HepG2 (cell line): ENCODE measurements at regions not wholly inside any gene's neighbourhood (a gene's known extent, or its start where the extent isn't known, plus 50 kb on each side); places are given as distances from the start of the nearest gene placed in this dataset.
"Not testable (repeated sequence)": the region's sequence is repeated elsewhere in the genome, so short reads cannot be mapped to it uniquely, and the experiment has no call there.

Source experiments
- ATAC-seq: fragments of 200-7000 bp; cut with Tn5 transposase; 3 replicates; pipeline ENCODE4 v1.9.1; 2020; ENCODE audit warnings: mild to moderate bottlenecking, moderate library complexity
- BruUV-seq: library from RNA; stranded (reverse); fragments of 400-500 nt; replicated peaks from 2 replicates; lab custom pipeline; 2021; lab: Mats Ljungman, UMichigan
- CTCF ChIA-PET: fragments of 300-600 bp; formaldehyde crosslinking; extraction: SDS; loops from one replicate; lab custom pipeline; 2021; ENCODE audit warnings: low total read pairs, inconsistent platforms, low intra/inter-chr PET ratio; lab: Yijun Ruan, JAX
- POLR2A ChIA-PET: fragments of 350-600 bp; sonication (Branson Sonifier 250); formaldehyde crosslinking; loops from one replicate; lab custom pipeline; 2020; ENCODE audit warnings: antibody characterized with exemption, inconsistent platforms; lab: Yijun Ruan, JAX
- DNase-seq: peaks from one replicate; pipeline ENCODE4 v3.0.0-alpha.2; 2015; ENCODE audit warnings: low spot score
- FAIRE-seq: peaks from 3 replicates; lab custom pipeline; 2011; peaks lifted over from hg19 to GRCh38; lab: Jason Lieb, UNC
- H2AFZ ChIP-seq: one replicate; pipeline ENCODE4 v1.6.1; 2011; ENCODE audit warnings: low read length, inconsistent platforms
- H3K27ac ChIP-seq: fragments of 300-600 bp; 3 replicates; pipeline ENCODE4 v1.8.0; 2011; ENCODE audit warnings: mixed run types, mild to moderate bottlenecking, mixed read lengths, low read length, inconsistent platforms; ENCODE audit not compliant: insufficient read depth; ENCODE audit errors: extremely low read length
- H3K27me3 ChIP-seq, 2 experiments: fragments of 200-600 bp in 1 of 2; 2 replicates in 1 of 2; 3 replicates in 1 of 2; pipeline versions ENCODE4 v1.6.0 to v1.8.0; 2011; ENCODE audit warnings: low read length in 2 of 2, mild to moderate bottlenecking in 2 of 2, moderate library complexity in 2 of 2, inconsistent platforms in 1 of 2; ENCODE audit not compliant: insufficient read depth in 2 of 2, control insufficient read depth in 1 of 2
- H3K36me3 ChIP-seq, 2 experiments: fragments of 200-600 bp in 1 of 2; replicated peaks in 1 of 2; 2 replicates in 1 of 2; 3 replicates in 1 of 2; pipeline versions ENCODE4 v1.5.1 to v1.8.0; 2011; ENCODE audit warnings: low read length in 2 of 2, inconsistent platforms in 1 of 2; ENCODE audit not compliant: insufficient read depth in 2 of 2, control insufficient read depth in 1 of 2
- H3K4me1 ChIP-seq: 2 replicates; pipeline ENCODE4 v1.5.1; 2012; ENCODE audit warnings: low read length, inconsistent platforms; ENCODE audit not compliant: insufficient read depth
- H3K4me2 ChIP-seq: 2 replicates; pipeline ENCODE4 v1.6.0; 2011; ENCODE audit warnings: low read depth, low read length, inconsistent platforms
- H3K4me3 ChIP-seq, 3 experiments: fragments of 200-600 bp in 1 of 3; sonication (generic), shearing (Covaris generic) in 1 of 3; replicated peaks in 1 of 3; 2 replicates each; pipeline ENCODE4 v1.5.1; 2011 to 2016; ENCODE audit warnings: low read length in 3 of 3, inconsistent platforms in 2 of 3, low read depth in 2 of 3, mild to moderate bottlenecking in 2 of 3, control low read depth in 1 of 3, mixed read lengths in 1 of 3; ENCODE audit not compliant: insufficient read depth in 1 of 3
- H3K79me2 ChIP-seq: one replicate; pipeline ENCODE4 v1.6.1; 2011; ENCODE audit warnings: low read length, inconsistent platforms; ENCODE audit not compliant: insufficient read depth
- H3K9ac ChIP-seq: 2 replicates; pipeline ENCODE4 v1.6.0; 2011; ENCODE audit warnings: mild to moderate bottlenecking, low read depth, low read length, inconsistent platforms; ENCODE audit not compliant: insufficient read depth
- H3K9me3 ChIP-seq: 2 replicates; pipeline ENCODE4 v1.5.1; 2012; ENCODE audit warnings: mild to moderate bottlenecking, low read length
- H4K20me1 ChIP-seq: 2 replicates; pipeline ENCODE4 v1.6.0; 2011; ENCODE audit warnings: inconsistent platforms, mild to moderate bottlenecking, low read length, moderate library complexity; ENCODE audit not compliant: insufficient read depth
- GABPB1 ChIP-seq: IDR thresholded peaks from 2 replicates; pipeline ENCODE4 v1.6.1; 2016; ENCODE audit warnings: mild to moderate bottlenecking, missing genetic modification reagents, moderate library complexity, missing compliant biosample characterization
- LRRFIP1 ChIP-seq: sonication (generic); formaldehyde crosslinking; conservative IDR thresholded peaks from 2 replicates; pipeline ENCODE4 v1.4.0; 2020; ENCODE audit warnings: missing genetic modification reagents
- MAF1 ChIP-seq: sonication (generic); formaldehyde crosslinking; IDR thresholded peaks from 2 replicates; pipeline ENCODE4 v1.5.0; 2020; ENCODE audit warnings: missing genetic modification reagents, borderline replicate concordance
- SSRP1 ChIP-seq: IDR thresholded peaks from 2 replicates; pipeline ENCODE4 v1.6.1; 2016; ENCODE audit warnings: control low read depth
- ZFP62 ChIP-seq: sonication (generic); formaldehyde crosslinking; IDR thresholded peaks from 2 replicates; pipeline ENCODE4 v1.4.0; 2020; ENCODE audit warnings: missing genetic modification reagents
- ZNF510 ChIP-seq: sonication (generic); formaldehyde crosslinking; IDR thresholded peaks from 2 replicates; pipeline ENCODE4 v1.4.0; 2020; ENCODE audit warnings: low read depth, mild to moderate bottlenecking, missing genetic modification reagents
- ZNF570 ChIP-seq: sonication (generic); formaldehyde crosslinking; IDR thresholded peaks from 2 replicates; pipeline ENCODE4 v1.4.0; 2020; ENCODE audit warnings: mild to moderate bottlenecking, missing genetic modification reagents, borderline replicate concordance
- ZNF740 ChIP-seq: sonication (generic); formaldehyde crosslinking; IDR thresholded peaks from 2 replicates; pipeline ENCODE4 v1.4.0; 2020; ENCODE audit warnings: missing genetic modification reagents
- WGBS: methylation state at CpG from one replicate; pipeline ENCODE4 v1.1.6; 2017; ENCODE audit warnings: low lambda C conversion rate; 5-methylcytosine and 5-hydroxymethylcytosine counted together
- in situ Hi-C: cut with HindIII; loops from 2 replicates; pipeline ENCODE4 v1.10.0; 2017; ENCODE audit warnings: low pct_unique_long_range_greater_than_20kb; ENCODE audit not compliant: extremely low pct_ligation_motif_present
- intact Hi-C: fragments of 100-400 bp; cut with micrococcal nuclease; formaldehyde crosslinking; loops from one replicate; pipeline ENCODE4 v1.10.0; 2022; ENCODE audit not compliant: unreplicated experiment

- POLR2A ChIA-PET, FAIRE-seq, H3K4me1 ChIP-seq, H3K9ac ChIP-seq, H2AFZ ChIP-seq, H3K27me3 ChIP-seq, ATAC-seq, DNase-seq, H3K4me3 ChIP-seq, H3K36me3 ChIP-seq, intact Hi-C loops, H4K20me1 ChIP-seq, H3K4me2 ChIP-seq, H3K79me2 ChIP-seq, in situ Hi-C loops, BruUV-seq, CTCF ChIA-PET, H3K27ac ChIP-seq: not testable (repeated sequence)
- WGBS = 74% methylated on average over 4 of the region's 22 CpGs
- peaks cover 37% of the 10 kb centered on the region for H3K9me3 ChIP-seq
Observed at GRCh38 chr4:27978427-27979109, 1117.9 kb downstream of the STIM2 start.

GRCh38 chr4:27985522-27985921, 1124.9 kb downstream of the STIM2 start:
- Histone ChIP-seq H3K79me2 (no peaks in the 10 kb centered on the region), H3K9ac (no peak overlapping the region), H4K20me1 (no peaks in the 10 kb centered on the region), H3K4me2 (no peak overlapping the region), H3K4me1 (no peaks in the 10 kb centered on the region), H2AFZ (no peak overlapping the region), H3K4me3 (no peak overlapping the region), H3K9me3 (peaks cover 34% of the 10 kb centered on the region), H3K27ac (no peak overlapping the region), H3K36me3 (no peaks in the 10 kb centered on the region), H3K27me3 (no peaks in the 10 kb centered on the region)
- ATAC-seq = no peak
- ChIA-PET CTCF (no interaction called here), POLR2A (interaction anchor here (0.6 kb wide), 1 partner anchor 105 kb away, joined by 3 read pairs; no protein-coding TSS in a partner anchor)
- no TSS peak for BruUV-seq
- DNase-seq = no peak
- TF ChIP-seq ZNF510 (CRISPR knock-in tag) (no peak), LRRFIP1 (CRISPR knock-in tag) (no peak), MAF1 (CRISPR knock-in tag) (no peak), ZNF570 (no peak), ZNF740 (CRISPR knock-in tag) (no peak), SSRP1 (CRISPR knock-in tag) (no peak), ZFP62 (CRISPR knock-in tag) (no peak), GABPB1 (no peak)
- no peak for FAIRE-seq
- WGBS = 2% methylated on average over 4 of the region's 4 CpGs
- in situ Hi-C loops = no loop called here
- intact Hi-C loops = no loop called here
